Uterus (tissue), 3 donors: ENCODE measurements at regions not wholly inside any gene's neighbourhood (a gene's known extent, or its start where the extent isn't known, plus 50 kb on each side); places are given as distances from the start of the nearest gene placed in this dataset.

ENCODE experiments used
- DNase-seq, 2 donors: peaks; one replicate each; pipeline ENCODE4 v3.0.0-alpha.2; 2019 to 2020
- H3K27ac ChIP-seq, 2 donors: fragments of 200-600 bp; sonication (generic); 1 replicate in 1 of 2; 2 replicates in 1 of 2; pipeline ENCODE4 v1.5.1; 2016 to 2018
- H3K27me3 ChIP-seq, 2 donors: fragments of 200-600 bp; sonication (generic); one replicate each; pipeline ENCODE4 v1.5.1; 2018 to 2019; ENCODE audit warnings: control low read depth in 1 of 2
- H3K36me3 ChIP-seq, 2 donors: fragments of 200-600 bp; sonication (generic); one replicate each; pipeline ENCODE4 v1.5.1; 2019; ENCODE audit warnings: control low read depth in 1 of 2
- H3K4me1 ChIP-seq, 2 donors: fragments of 200-600 bp; sonication (generic); one replicate each; pipeline ENCODE4 v1.5.1; 2018 to 2019; ENCODE audit warnings: control low read depth in 1 of 2
- H3K4me3 ChIP-seq, 2 donors: fragments of 200-600 bp; sonication (generic); 1 replicate in 1 of 2; 2 replicates in 1 of 2; pipeline ENCODE4 v1.5.1; 2018 to 2019; ENCODE audit warnings: mild to moderate bottlenecking in 1 of 2
- H3K9me3 ChIP-seq, 2 donors: fragments of 200-600 bp; sonication (generic); one replicate each; pipeline ENCODE4 v1.5.1; 2019; ENCODE audit warnings: control low read depth in 1 of 2
- POLR2A ChIP-seq, 2 donors: fragments of 450-650 bp; IDR thresholded peaks; one replicate each; pipeline ENCODE4 v1.6.1; 2016; ENCODE audit warnings: antibody characterized with exemption in 2 of 2, mild to moderate bottlenecking in 1 of 2, moderate library complexity in 1 of 2
- intact Hi-C: fragments of 100-400 bp; cut with DNase I; formaldehyde crosslinking; loops from one replicate; pipeline ENCODE4 v1.15.1; 2023; ENCODE audit warnings: low total_unique reads
- TF ChIP-seq, protein P1 (sequence below), 4 experiments: fragments of 200-600 bp in 2 of 4; fragments of 450-650 bp in 2 of 4; sonication (generic) in 2 of 4; IDR thresholded peaks; one replicate each; pipeline ENCODE4 v1.5.1; 2016 to 2019; ENCODE audit warnings: antibody characterized with exemption in 4 of 4, mild to moderate bottlenecking in 2 of 4, moderate library complexity in 1 of 4
- donor health status: DM: yes; HTN: yes; CAD: no.

DNA sequence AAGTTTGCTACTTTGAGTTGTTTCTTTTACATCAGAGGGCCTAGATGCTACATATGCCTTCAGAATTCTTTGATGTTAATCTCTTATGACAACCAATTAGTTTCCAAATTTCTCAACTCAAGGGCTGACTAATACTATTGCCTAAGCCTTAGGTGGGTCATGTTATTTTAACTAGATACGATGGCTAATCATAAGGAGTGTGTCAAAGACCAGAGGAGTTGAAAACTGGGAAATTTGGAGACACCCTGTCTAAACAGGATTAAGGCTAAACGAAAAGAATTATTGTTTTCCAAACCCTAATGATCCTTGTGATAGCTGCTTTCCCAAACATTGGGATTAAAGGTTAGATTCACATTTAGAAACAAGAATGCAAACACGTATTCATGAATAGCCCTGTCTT is 228.5 kb downstream of the PCDH7 start:
- TF ChIP-seq, protein P1, sequence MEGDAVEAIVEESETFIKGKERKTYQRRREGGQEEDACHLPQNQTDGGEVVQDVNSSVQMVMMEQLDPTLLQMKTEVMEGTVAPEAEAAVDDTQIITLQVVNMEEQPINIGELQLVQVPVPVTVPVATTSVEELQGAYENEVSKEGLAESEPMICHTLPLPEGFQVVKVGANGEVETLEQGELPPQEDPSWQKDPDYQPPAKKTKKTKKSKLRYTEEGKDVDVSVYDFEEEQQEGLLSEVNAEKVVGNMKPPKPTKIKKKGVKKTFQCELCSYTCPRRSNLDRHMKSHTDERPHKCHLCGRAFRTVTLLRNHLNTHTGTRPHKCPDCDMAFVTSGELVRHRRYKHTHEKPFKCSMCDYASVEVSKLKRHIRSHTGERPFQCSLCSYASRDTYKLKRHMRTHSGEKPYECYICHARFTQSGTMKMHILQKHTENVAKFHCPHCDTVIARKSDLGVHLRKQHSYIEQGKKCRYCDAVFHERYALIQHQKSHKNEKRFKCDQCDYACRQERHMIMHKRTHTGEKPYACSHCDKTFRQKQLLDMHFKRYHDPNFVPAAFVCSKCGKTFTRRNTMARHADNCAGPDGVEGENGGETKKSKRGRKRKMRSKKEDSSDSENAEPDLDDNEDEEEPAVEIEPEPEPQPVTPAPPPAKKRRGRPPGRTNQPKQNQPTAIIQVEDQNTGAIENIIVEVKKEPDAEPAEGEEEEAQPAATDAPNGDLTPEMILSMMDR (IDR thresholded peaks at IDR 0.05) = no peak
- no peak for TF ChIP-seq POLR2A (IDR thresholded peaks at IDR 0.05)
- Histone ChIP-seq H3K4me3 (no peak overlapping the region), H3K27me3 (no peaks in the 10 kb centered on the region), H3K9me3 (no peaks in the 10 kb centered on the region), H3K36me3 (no peaks in the 10 kb centered on the region), H3K4me1 (no peaks in the 10 kb centered on the region), H3K27ac (no peak overlapping the region)
- intact Hi-C loops = no loop called here
- DNase-seq = no peak

DNA sequence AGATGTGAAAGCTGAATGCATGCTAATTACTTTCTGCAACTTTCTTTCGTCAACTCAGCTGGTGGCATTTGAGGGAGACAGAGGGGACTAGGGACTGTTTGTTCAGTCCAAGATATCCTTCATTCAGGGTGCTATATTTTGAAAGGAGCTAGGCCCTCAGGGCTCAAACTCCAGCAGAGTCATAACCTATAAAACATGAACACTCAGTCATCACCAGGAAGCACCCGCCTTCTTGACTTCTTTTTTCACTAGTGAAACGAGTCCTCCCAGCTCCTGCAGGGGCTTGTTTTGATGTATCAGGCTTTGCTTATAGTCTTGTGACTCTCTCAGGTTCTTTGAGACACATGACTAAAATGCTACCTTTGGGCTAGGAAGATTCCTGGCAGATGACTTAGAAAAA is 230.6 kb downstream of the PCDH7 start:
- intact Hi-C loops = no loop called here
- Histone ChIP-seq H3K9me3 (no peaks in the 10 kb centered on the region), H3K27me3 (no peaks in the 10 kb centered on the region), H3K4me1 (no peaks in the 10 kb centered on the region), H3K36me3 (no peaks in the 10 kb centered on the region), H3K27ac (no peak overlapping the region), H3K4me3 (no peak overlapping the region)
- no peak for DNase-seq
- no peak for TF ChIP-seq POLR2A (IDR thresholded peaks at IDR 0.05)
- TF ChIP-seq, protein P1 (IDR thresholded peaks at IDR 0.05) = no peak

DNA sequence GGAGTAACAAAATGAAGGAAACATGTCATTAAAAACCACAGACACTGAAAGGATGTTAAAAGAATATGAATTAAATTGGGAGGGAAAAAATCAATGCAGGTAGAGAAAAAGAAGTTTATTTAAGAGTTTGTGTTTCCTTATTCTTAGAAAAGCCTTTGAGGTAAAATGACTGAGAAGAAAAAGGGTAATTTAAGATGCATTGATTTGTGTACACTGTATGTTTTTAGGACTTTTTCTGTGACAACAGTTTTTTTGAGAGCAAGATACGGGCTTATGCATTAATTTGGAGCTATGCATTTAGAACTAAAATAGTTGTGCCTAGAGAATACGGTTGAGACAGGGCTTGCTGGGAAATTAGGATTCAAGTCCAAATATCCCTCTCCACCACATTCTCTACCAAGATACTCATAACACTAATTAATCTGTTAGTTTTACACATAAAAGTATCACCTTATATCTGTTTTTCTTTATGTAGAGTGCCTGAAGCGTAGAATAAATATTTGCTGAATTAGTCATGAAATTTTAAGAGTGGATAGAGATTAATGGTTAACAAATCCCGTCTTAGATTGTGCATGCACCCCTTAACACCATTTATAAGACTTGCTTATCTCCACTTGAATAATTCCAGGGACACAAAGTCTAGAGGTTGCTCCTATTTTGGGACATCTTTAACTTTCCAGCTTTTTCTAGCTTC is 232.5 kb downstream of the PCDH7 start:
- TF ChIP-seq, protein P1 (IDR thresholded peaks at IDR 0.05) = no peak
- TF ChIP-seq POLR2A (IDR thresholded peaks at IDR 0.05) = no peak
- Histone ChIP-seq H3K9me3 (no peaks in the 10 kb centered on the region), H3K27ac (no peak overlapping the region), H3K4me3 (no peak overlapping the region), H3K36me3 (no peaks in the 10 kb centered on the region), H3K27me3 (no peaks in the 10 kb centered on the region), H3K4me1 (no peaks in the 10 kb centered on the region)
- intact Hi-C loops = no loop called here
- no peak for DNase-seq

DNA sequence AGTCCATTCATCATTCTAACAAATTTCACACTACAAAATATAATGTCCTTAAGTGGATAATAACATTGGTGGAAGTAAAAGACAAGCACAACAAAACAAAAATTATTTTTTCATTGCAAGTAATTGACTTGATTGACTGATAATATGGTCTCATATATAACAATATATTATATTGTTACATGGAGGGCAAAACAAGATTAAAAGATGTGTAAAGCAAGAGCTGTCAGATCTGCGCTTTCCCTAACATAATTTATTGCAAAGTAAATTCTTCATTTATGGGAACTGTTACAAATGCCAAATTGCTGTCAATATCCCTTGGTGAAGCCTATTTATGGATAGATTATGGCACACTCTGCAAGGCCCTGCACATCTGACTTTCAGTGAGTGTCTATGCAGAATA is 233.6 kb downstream of the PCDH7 start:
- no peak for DNase-seq
- no peak overlapping the region for H3K4me3 ChIP-seq
- H3K4me1 ChIP-seq = no peaks in the 10 kb centered on the region
- intact Hi-C loops = no loop called here
- no peaks in the 10 kb centered on the region for H3K27me3 ChIP-seq
- TF ChIP-seq, protein P1 (IDR thresholded peaks at IDR 0.05) = no peak
- no peak for TF ChIP-seq POLR2A (IDR thresholded peaks at IDR 0.05)
- no peaks in the 10 kb centered on the region for H3K9me3 ChIP-seq
- no peaks in the 10 kb centered on the region for H3K36me3 ChIP-seq
- H3K27ac ChIP-seq = no peak overlapping the region

DNA sequence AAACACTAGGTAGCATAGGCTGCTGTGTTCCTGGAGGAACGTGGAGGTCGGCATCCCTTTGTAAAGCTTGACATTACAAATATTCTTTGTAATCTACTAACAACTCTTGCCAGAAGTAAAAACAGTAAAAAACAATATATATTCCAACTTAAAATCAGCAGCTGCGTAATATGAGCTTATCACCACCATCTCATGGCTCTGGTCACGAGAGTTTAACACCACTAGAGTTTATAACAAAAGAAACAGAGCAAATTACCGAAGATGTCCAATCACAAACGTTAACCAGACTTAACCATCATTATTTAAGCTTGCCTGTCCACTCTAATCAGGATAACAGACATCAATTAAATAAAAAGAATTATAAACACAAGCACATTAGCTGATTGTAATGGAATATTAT is 236.7 kb downstream of the PCDH7 start:
- no peak for DNase-seq
- Histone ChIP-seq H3K4me1 (no peaks in the 10 kb centered on the region), H3K4me3 (no peak overlapping the region), H3K27me3 (no peaks in the 10 kb centered on the region), H3K27ac (no peak overlapping the region), H3K9me3 (no peaks in the 10 kb centered on the region), H3K36me3 (no peaks in the 10 kb centered on the region)
- TF ChIP-seq POLR2A (IDR thresholded peaks at IDR 0.05) = no peak
- TF ChIP-seq, protein P1 (IDR thresholded peaks at IDR 0.05) = no peak
- intact Hi-C loops = no loop called here
